DND-41 (cell line): ENCODE measurements at regions not wholly inside any gene's neighbourhood (a gene's known extent, or its start where the extent isn't known, plus 50 kb on each side); places are given as distances from the start of the nearest gene placed in this dataset.

Source experiments
- EZH2 ChIP-seq: IDR thresholded peaks from 3 replicates; pipeline ENCODE4 v1.6.1; 2012; ENCODE audit warnings: borderline replicate concordance, low read depth, mild to moderate bottlenecking, moderate library complexity, low read length, inconsistent platforms; ENCODE audit not compliant: severe bottlenecking
- TF ChIP-seq, protein P1 (sequence below): IDR thresholded peaks from 2 replicates; pipeline ENCODE4 v1.5.1; 2012; ENCODE audit warnings: borderline replicate concordance, low read length, moderate library complexity, mild to moderate bottlenecking; ENCODE audit not compliant: poor library complexity, severe bottlenecking; ENCODE audit errors: extremely low read depth

DNA sequence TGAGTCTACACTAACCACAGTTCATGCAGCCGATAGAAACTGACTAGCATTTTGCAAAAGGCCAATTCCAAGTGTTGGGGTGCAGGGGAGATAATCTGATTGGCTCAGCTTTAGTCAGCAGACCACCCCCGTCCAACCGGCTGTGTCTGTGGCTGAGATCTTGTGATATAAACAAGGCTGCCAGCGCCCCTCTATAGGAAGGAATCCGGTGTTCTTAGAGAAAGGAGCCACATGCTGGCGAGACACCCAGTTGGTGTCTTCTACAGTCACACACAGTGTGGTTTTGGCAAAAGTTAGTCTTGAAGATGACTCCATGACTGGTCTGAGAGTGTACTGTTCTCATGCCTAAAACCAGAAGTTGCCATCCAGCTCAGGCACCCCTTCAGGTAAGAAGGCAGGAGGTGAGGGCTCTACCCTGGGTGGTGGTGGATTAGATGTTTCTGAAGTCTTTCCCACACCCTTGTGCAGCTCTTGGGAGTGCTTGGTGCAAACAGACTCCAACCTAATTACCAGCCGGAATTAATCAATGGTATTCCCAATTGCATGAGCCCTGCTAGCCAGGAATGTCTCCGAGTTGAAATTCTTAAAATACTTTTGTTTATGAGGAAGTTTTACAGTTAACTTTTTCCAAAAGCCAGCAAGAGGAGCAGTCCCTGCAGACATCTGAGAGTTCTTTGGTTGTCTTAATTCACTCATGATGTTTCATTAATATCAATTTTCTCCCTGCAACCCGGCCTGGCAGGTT, 172.3 kb upstream of the IRX6 start:
- TF ChIP-seq, protein P1, sequence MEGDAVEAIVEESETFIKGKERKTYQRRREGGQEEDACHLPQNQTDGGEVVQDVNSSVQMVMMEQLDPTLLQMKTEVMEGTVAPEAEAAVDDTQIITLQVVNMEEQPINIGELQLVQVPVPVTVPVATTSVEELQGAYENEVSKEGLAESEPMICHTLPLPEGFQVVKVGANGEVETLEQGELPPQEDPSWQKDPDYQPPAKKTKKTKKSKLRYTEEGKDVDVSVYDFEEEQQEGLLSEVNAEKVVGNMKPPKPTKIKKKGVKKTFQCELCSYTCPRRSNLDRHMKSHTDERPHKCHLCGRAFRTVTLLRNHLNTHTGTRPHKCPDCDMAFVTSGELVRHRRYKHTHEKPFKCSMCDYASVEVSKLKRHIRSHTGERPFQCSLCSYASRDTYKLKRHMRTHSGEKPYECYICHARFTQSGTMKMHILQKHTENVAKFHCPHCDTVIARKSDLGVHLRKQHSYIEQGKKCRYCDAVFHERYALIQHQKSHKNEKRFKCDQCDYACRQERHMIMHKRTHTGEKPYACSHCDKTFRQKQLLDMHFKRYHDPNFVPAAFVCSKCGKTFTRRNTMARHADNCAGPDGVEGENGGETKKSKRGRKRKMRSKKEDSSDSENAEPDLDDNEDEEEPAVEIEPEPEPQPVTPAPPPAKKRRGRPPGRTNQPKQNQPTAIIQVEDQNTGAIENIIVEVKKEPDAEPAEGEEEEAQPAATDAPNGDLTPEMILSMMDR: no peak
- no peak for TF ChIP-seq EZH2
